ENCODE measurements at regions not wholly inside any gene's neighbourhood (a gene's known extent, or its start where the extent isn't known, plus 50 kb on each side); places are given as distances from the start of the nearest gene placed in this dataset.

DNA sequence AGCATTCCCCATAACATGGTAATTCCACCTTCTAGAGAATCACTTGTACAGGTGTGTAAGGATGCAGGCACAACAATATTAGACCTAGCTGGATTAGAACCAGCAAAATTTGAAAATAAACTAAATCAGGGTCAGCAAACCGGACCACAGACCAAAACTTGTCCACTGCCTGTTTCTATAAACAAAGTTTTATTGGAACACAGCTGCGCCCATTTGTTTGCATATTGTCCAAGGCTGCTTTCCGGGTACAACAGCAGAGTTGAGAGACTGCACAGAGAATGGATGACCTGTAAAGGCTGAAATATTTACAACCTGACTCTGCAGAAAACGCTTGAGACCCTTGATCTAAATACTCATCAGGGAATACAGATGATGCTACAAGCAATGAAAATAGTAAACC lies 73.6 kb upstream of the SLC45A1 start:
- TF ChIP-seq, protein P1, sequence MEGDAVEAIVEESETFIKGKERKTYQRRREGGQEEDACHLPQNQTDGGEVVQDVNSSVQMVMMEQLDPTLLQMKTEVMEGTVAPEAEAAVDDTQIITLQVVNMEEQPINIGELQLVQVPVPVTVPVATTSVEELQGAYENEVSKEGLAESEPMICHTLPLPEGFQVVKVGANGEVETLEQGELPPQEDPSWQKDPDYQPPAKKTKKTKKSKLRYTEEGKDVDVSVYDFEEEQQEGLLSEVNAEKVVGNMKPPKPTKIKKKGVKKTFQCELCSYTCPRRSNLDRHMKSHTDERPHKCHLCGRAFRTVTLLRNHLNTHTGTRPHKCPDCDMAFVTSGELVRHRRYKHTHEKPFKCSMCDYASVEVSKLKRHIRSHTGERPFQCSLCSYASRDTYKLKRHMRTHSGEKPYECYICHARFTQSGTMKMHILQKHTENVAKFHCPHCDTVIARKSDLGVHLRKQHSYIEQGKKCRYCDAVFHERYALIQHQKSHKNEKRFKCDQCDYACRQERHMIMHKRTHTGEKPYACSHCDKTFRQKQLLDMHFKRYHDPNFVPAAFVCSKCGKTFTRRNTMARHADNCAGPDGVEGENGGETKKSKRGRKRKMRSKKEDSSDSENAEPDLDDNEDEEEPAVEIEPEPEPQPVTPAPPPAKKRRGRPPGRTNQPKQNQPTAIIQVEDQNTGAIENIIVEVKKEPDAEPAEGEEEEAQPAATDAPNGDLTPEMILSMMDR (conservative IDR thresholded peaks at IDR 0.05; ENCODE audit: low read depth): no peak
- ChIA-PET POLR2A (ENCODE audit: low non-redundant PET) (no interaction called here), CTCF (no interaction called here)
- no peak for DNase-seq (ENCODE audit: low spot score)
- H3K27ac ChIP-seq: no peak overlapping the region

DNA sequence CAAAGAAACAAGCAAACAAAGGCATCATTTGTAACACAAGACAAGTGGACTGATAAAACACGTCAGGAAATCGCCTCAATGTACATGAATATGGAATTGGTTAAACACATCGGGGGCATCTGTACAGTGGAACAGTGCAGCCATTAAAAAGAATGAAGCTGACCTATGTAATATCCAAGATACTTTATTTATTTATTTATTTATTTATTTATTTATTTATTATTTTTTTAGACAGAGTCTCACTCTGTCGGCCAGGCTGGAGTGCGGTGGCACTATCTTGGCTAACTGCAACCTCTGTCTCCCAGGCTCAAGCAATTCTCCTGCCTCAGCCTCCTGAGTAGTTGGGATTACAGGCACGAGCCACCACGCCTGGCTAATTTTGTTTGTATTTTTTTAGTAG lies 75.4 kb upstream of the SLC45A1 start:
- TF ChIP-seq, protein P1 (conservative IDR thresholded peaks at IDR 0.05; ENCODE audit: low read depth): no peak
- H3K27ac ChIP-seq: no peak overlapping the region
- ChIA-PET CTCF (no interaction called here), POLR2A (ENCODE audit: low non-redundant PET) (no interaction called here)
- DNase-seq (ENCODE audit: low spot score): no peak

DNA sequence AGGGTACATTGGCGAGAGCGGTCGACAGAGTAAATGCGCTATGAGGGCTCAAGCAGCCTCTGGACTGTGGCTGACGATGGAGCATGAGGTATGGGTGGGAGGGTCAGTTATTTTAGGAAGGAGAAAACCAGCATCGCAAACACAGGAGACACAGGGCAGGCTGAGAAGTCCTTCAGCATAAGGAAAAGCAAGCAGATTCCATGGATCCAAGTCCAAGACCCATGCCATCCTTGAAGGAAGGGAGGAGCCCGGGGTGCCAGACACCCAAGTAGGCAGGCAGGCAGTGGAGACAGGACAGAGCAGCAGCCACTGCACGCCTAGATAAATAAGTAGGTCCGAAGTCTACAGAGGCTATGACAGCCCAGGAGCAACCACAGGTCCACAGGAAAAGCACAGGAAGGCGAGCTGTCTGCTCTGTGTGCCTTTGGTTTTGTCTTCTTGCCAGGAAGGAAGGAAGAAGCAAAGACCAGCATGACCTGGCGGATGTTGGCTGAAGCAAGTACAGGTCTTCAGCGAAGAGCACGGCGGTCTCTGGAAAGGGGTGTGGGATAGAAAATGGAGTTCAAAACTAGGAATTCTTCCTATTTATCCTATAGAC lies 76.4 kb upstream of the SLC45A1 start:
- POLR2A ChIA-PET (ENCODE audit: low non-redundant PET): no interaction called here

DNA sequence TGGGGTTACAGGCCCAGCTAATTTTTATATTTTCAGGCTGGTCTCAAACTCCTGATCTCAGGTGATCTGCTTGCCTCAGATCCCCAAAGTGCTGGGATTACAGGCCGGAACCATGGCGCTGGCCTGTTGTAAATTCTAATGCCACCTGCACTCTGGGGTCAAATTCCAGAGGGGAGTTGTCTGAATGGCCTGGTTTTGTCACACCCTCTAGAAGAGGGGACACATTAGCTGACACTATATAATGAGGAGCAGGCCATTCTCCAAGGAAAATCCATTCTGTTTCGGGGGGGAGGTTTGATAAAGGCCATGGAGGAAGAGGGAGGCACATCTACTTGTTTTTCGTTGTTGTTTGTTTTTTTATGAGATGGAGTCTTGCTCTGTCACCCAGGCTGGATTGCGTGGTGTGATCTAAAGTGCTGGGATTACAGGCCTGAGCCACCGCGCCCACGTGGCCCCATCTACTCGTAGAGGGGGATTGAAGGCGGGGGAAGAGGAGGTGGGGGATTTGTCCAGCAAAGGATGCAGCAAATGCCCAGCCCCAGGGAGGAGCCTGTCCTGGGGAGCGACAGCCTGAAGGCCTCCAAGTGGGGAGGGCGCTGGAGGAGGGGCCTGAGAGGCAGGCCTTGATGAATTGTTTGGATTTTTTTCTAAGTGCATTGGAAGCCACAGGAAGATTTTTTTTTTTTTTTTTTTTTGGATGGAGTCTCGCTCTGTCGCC lies 78.4 kb upstream of the SLC45A1 start:
- CTCF ChIA-PET: interaction anchor here (0.6 to 0.9 kb wide), 4 partner anchors 12 to 256 kb away, joined by 3 to 4 read pairs (median 4); no protein-coding TSS in a partner anchor
- POLR2A ChIA-PET (ENCODE audit: low non-redundant PET): interaction anchor here (0.7 kb wide), 1 partner anchor 145 kb away, joined by 5 read pairs; no protein-coding TSS in a partner anchor

More for the DNA sequence above, 76.4 kb upstream of the SLC45A1 start:
- no peak overlapping the region for H3K27ac ChIP-seq
- CTCF ChIA-PET: interaction anchor here (0.7 kb wide), 1 partner anchor 166 kb away, joined by 3 read pairs; no protein-coding TSS in a partner anchor
- DNase-seq (ENCODE audit: low spot score): no peak
- TF ChIP-seq, protein P1 (conservative IDR thresholded peaks at IDR 0.05; ENCODE audit: low read depth): no peak

DNA sequence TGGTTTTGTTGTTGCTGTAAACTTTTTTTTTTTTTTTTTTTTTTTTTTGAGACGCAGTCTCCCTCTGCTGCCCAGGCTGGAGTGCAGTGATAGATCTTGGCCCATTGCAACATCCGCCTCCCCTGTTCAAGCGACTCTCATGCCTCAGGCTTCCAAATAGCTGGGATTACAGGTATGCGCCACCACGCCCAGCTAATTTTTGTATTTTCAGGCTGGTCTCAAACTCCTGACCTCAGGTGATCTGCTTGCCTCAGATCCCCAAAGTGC lies 78.9 kb upstream of the SLC45A1 start:
- CTCF ChIA-PET: interaction anchor here (0.6 to 0.9 kb wide), 4 partner anchors 11 to 256 kb away, joined by 3 to 4 read pairs (median 4); no protein-coding TSS in a partner anchor
- POLR2A ChIA-PET (ENCODE audit: low non-redundant PET): interaction anchor here (0.7 kb wide), 1 partner anchor 144 kb away, joined by 5 read pairs; no protein-coding TSS in a partner anchor
- no peak for DNase-seq (ENCODE audit: low spot score)
- TF ChIP-seq, protein P1 (conservative IDR thresholded peaks at IDR 0.05; ENCODE audit: low read depth): no peak; the same call in 1 of the 2 replicates
- H3K27ac ChIP-seq: peak overlapping the region; percentile 61

More for the DNA sequence above, 78.4 kb upstream of the SLC45A1 start:
- peak overlapping the region; percentile 61 for H3K27ac ChIP-seq
- no peak for DNase-seq (ENCODE audit: low spot score)
- TF ChIP-seq, protein P1 (conservative IDR thresholded peaks at IDR 0.05; ENCODE audit: low read depth): no peak

DNA sequence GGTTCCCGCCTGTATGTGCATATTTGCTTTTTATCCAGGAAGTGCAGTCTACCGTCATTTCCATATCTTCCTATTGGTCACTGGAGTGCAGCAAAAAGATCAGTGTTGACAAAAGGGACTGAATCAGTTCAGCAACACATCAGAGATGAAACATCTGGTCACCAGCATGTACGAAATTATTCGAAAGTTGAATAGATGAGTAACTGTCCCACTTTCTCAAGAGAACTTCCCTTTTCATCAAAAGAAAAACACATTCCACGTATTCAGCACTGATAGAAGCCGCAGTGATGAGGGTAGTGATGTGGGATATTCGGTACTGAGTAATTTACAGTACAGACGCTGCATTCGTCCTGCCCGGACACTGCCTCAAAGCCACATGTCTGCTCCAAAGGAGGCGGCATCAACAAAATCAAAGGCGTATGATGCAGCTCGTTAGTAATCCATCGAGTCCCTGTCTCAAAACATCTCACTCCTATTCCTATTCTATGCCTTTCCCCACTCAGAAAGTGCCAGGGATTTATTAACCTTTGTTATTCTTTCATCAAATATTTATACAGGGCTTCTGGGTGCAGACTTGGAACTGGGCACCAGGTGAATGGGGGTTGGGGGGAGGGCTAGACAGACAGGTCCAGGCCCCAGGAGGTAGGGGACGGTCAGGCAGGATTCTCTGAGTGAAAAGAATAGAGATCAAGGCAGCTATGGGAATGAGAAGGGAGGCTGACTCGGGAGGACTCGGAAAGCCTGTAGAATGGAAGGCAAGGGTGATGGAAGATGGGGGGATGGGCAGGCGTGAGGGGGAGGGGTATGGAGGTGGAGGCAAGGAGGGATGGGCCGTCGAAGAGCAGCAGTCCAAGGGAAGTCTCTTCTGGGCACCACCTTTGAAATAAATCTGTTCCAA lies 79.5 kb upstream of the SLC45A1 start:
- peak overlapping the region; percentile 61 for H3K27ac ChIP-seq
- POLR2A ChIA-PET (ENCODE audit: low non-redundant PET): interaction anchor here (0.7 kb wide), 1 partner anchor 144 kb away, joined by 5 read pairs; no protein-coding TSS in a partner anchor
- TF ChIP-seq, protein P1 (conservative IDR thresholded peaks at IDR 0.05; ENCODE audit: low read depth): no peak
- CTCF ChIA-PET: interaction anchor here (0.6 to 0.9 kb wide), 4 partner anchors 11 to 255 kb away, joined by 3 to 9 read pairs (median 4); no protein-coding TSS in a partner anchor
- DNase-seq (ENCODE audit: low spot score): no peak

Measured in RWPE1 (cell line).